ENCODE measurements at regions not wholly inside any gene's neighbourhood (a gene's known extent, or its start where the extent isn't known, plus 50 kb on each side); places are given as distances from the start of the nearest gene placed in this dataset.

- DNase-seq: no peak
Measured at GRCh38 chr7:25638590-25639244, 410.4 kb upstream of the NPVF start.

- DNase-seq: no peak
Measured at GRCh38 chr7:25642849-25643248, 414.6 kb upstream of the NPVF start.

DNA sequence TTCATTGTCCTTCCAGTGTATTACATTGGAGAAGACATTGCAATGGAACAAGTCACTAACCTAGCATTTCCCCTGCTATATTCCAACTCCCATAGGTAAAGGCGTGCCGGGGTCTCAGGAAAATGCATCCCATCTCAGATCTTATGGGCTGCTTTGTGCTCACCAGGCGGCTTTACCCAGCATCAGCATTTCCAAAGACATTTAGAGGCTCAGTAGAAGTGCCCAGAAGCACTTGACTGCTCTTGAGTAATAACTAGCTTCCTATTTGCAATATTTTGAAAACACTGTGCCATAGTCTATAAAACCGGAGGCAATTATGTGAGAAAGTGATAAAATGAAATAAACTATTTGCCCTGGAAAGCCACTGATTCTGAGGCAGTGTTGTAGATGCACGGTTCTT, 415.0 kb upstream of the NPVF start:
- no peak for DNase-seq

- DNase-seq: no peak
Measured at GRCh38 chr7:25643770-25644394, 415.6 kb upstream of the NPVF start.

DNA sequence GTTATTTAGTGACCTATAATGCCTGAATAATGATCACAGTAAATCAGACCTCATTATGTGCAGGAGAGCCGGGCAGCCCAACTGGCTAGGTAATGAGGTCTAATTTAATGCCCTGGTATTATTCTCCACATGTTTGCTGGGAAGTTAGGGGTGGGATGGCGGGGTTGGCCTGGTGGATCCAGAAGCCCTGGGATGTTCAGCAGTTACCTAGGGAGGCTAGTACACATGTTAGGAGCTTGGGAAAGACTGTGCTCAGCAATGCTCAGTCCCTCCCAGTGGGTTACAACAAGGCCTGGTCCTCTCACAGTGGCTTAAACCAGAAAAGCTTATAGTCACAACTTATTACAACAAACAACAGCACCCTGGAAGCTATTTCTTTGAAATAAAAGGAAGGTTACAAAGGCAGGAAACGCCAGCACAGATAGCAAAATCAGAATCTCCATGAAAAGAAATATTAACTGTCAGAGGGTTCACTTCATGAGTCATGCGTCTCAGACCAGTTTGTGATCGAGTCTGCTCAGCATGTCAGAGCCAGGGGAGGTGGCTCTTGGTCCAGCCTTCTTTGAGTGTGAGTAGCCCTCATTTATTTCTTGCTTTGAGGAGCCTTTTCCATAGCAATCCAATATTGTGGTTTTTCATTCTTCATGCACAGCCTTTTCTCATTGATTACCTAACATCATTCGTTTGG, 418.6 kb upstream of the NPVF start:
- no peak for DNase-seq

DNA sequence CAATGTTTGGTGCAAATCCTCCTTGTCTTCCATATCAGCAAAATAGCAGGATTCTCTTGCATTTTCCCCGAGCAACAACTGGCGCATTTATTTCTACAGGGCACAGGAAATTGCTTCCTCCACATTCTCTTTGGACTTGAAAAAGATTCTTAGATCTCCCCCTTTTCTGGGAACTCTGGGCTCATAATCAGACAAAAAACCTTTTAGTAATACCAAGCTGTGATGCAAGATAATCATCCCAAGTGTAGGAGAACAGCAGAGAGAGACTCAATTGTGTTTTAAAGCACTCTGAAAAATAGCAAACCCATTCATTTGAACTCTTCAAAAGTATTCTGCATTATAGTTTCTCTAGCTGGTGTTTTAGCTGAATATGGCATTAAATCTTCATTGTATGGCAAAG, 419.6 kb upstream of the NPVF start:
- DNase-seq: no peak

DNA sequence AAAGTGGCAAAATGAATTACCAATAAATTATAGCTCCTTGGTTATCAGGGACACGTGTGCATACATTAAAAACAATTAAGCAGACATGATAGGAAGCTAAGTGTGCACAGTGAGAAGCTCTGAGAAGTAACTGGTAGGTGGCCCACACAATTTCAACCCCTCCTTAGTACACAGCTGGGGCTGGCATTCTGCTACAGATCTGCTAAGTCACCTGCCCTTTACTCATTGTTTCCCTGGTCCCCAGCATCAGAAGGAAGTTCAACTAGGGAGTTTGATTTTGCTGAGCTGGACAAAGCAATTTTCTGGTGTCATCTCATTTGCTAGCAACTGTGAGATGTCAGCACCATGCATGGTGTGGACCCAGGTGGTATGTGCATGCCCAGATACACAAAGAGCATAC, 424.1 kb upstream of the NPVF start:
- no peak for DNase-seq

DNA sequence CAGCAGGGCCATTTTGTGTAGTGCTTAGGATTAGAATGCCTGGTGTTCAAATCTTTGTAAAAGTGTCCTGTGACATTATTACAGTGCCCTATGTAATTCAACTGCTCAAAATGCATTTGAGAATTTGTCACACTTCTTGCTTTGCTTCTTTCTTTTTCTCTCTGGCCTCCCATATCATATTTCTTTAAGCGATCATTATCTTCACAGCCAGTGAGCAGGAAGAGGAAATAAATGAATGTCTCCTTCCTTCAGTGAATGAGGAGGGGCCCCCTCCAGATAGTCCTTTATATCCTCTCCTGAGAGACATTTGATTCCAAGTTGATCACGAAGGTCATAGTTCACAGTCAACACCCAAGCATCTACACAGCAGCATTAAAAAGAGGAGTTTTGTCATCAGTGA, 425.1 kb upstream of the NPVF start:
- DNase-seq: no peak

DNA sequence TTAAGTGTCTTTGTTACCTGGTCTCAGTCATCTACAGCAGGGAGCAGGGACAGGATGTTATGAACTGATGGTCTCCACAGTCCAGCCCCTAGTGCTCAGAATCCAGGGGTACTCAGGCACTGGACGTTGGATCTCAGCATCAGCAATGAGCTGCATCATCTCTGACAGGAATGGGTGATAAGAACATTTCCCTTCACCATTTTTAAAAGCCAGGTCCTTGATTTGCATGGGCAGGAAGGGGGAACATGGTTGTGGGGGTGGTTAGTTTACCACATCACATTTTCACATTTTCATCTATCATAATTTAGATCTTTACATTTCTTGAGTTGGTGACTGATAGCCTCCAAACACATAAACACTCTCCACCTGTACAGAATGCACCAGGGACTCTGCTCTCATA, 427.8 kb upstream of the NPVF start:
- no peak for DNase-seq

- no peak for DNase-seq
Measured at GRCh38 chr7:25656581-25657026, 428.3 kb upstream of the NPVF start.

DNA sequence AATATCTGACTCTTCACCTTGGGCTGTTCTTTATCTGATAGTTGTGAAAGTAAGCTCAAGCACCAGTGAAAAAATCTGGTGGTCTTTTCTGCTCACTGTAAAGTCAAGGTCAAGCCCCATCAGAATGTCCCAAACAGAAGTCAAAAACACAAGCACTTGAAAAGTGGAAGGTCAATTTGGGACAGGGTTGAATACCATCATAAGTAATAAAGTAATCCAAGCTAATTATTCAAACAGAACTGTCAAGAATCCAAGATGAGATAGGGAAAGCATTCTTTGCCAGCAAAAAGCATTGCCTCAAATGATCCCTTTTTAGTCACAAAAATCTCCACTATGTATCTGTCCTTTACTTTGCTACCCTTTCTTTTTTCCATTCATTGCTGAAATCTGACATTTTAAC, 430.1 kb upstream of the NPVF start:
- DNase-seq: no peak

GRCh38 chr7:25659841-25660240, 431.6 kb upstream of the NPVF start:
- peak; percentile 34 for DNase-seq

DNA sequence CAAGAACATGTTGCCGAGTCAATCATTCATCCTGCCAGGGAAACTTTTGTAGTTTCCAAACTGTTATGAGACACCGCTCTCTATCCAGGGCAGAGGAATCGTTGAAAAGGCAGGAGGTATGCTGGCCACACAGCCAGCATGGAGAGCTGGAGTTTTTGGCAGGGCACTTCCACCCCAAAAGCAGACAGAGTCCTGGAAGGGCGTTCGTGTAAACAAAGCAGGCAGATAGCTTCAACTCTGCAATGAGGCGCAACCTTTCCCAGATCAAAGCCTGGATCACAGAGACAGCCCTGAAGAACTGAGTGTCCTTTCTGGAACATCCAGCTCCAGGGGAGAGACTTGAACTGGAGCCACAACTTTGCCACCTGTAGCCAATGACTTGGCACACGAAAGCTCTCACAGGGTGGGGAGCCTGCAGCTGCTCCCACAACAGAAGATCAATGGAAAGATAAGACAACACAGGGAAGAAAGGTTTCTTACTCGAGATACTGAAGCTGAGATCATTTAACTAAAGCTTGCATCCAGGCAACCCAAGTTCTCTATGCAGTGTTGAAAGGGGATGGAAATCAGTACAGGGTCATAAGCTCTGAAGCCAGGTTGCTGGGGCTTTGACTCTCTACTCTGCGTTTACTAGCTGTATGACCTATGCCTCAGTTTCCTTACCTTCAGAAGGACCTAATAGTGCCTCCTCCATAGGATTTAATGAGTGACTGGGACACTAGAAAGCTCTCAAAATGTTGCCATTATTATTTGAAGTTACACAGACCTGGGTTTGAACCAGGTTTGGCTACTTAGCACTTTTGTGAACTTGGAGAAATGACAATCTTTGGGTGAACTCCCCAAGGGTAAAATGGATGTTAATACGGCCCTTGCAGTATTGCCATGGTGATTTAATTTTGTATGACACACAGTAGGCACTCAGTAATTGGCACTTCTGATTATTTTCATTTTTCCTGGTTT, 434.8 kb upstream of the NPVF start:
- DNase-seq: no peak

- no peak for DNase-seq
Measured at GRCh38 chr7:25663877-25664276, 435.6 kb upstream of the NPVF start.

- no peak for DNase-seq
Measured at GRCh38 chr7:25664593-25664992, 436.3 kb upstream of the NPVF start.

DNA sequence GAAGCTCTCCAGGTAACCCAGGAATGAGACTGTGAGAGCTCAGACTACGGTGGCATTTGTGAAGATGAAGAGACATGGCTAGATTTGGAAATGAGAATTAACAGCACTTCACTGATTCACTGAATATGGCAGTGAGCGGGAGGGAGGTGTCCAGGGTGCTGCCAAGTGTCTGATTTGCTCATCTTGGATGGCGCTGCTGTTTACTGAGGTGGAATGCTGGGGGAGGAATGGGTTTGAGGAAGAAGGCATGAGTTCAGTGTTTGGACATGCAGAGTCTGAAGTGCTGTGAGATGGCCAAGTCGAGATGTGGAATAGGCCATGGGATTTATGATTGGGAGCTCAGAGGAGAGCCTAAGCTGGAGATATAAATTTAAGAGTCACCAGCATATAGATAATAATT, 437.1 kb upstream of the NPVF start:
- DNase-seq: no peak

- no peak for DNase-seq
Measured at GRCh38 chr7:25665903-25666670, 437.8 kb upstream of the NPVF start.

DNA sequence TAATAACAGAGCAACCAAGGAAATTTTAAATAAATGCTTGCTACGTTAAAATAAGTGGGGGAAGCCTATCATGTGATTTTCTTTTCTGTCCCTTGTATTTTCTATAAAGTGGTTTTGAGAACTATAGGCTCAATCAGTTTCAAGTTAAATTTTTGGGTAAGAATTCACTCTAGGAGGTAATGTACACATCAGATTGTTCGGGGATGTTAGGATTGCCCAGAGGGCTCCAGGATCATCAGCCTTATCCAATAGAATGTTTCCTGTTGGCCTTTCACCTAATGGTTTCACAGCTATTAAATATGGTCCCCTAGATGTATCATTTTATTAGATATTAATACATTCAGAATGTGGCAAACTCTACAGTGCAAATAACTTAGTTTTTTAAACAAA, 438.4 kb upstream of the NPVF start:
- DNase-seq: no peak

GRCh38 chr7:25669281-25669781, 441.0 kb upstream of the NPVF start:
- DNase-seq: peak; percentile 73

- no peak for DNase-seq
Measured at GRCh38 chr7:25669961-25670841, 441.9 kb upstream of the NPVF start.

- DNase-seq: no peak
Measured at GRCh38 chr7:25671111-25671510, 442.8 kb upstream of the NPVF start.
